GM12872 (cell line): ENCODE measurements at regions not wholly inside any gene's neighbourhood (a gene's known extent, or its start where the extent isn't known, plus 50 kb on each side); places are given as distances from the start of the nearest gene placed in this dataset.

Experiments
- TF ChIP-seq, protein P1 (sequence below): IDR thresholded peaks from 3 replicates; pipeline ENCODE4 v1.5.1; 2011; ENCODE audit warnings: low read depth, mild to moderate bottlenecking, low read length, moderate library complexity; ENCODE audit not compliant: insufficient read depth

DNA sequence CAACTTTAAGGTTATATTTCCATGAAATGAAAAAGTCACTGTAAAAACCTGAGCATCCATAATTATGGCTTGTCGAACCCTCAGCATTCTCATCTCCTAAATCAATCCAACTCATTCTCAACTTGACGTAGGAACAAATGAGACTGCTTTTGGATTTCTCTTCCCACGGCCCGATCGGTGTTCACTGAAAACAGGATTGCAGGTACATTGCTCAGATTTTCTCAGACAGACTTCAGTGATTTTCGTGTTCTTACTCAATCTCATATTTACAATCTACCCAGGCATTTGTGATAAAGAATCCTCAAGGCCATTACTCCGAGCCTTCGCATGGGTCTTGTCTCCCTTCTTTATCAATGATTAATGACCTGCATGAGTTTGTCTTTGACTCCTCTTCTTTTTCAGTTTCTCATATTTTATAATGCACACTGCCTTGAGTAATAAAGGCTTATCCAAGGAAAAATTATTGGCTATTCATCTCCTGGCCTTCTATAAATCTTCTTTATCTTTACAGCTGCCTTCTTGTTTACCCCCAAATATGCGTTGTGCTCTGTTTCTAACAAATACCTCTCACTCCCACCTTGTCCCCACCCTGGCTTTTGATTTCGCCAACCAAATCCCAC is 90.4 kb upstream of the MYO3A start:
- TF ChIP-seq, protein P1, sequence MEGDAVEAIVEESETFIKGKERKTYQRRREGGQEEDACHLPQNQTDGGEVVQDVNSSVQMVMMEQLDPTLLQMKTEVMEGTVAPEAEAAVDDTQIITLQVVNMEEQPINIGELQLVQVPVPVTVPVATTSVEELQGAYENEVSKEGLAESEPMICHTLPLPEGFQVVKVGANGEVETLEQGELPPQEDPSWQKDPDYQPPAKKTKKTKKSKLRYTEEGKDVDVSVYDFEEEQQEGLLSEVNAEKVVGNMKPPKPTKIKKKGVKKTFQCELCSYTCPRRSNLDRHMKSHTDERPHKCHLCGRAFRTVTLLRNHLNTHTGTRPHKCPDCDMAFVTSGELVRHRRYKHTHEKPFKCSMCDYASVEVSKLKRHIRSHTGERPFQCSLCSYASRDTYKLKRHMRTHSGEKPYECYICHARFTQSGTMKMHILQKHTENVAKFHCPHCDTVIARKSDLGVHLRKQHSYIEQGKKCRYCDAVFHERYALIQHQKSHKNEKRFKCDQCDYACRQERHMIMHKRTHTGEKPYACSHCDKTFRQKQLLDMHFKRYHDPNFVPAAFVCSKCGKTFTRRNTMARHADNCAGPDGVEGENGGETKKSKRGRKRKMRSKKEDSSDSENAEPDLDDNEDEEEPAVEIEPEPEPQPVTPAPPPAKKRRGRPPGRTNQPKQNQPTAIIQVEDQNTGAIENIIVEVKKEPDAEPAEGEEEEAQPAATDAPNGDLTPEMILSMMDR = no peak

DNA sequence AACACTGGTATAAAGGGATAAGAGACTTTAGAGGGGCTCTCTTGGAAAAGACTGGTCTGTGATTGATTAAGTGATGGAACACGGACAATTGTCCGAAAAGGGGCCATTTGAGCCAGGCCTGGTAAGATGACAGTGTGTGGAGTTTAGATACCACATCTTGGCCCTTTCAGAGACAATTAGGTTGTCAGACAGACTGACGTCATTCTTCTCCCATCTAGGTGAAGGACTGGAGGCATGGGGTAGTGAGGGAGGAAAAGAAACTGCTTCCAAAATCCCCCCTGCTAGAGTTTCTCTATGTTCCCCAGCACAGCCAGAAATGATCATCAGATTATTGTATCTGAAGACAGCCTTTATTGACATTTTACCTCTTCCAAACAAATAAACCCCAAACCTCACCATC is 84.8 kb upstream of the MYO3A start:
- TF ChIP-seq, protein P1 = no peak

DNA sequence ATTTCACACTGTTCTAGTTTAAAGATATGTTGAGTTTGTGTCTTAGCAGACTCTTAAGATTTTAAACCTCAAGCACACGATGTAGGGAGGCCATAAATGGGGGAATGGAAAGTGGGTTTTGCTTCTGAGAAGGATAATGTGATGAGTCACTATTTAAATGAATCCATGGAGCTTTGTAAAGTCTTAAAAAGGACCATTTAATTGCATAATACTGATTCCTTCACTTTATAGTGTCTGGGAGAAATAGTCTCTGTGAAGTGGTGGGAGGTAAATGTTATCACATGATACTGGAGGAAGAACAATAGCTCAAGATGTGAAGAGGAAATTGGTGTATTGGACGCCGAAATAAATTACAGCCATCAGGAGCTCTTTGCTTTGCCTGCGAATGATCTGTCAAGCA is 84.0 kb upstream of the MYO3A start:
- TF ChIP-seq, protein P1 = no peak

DNA sequence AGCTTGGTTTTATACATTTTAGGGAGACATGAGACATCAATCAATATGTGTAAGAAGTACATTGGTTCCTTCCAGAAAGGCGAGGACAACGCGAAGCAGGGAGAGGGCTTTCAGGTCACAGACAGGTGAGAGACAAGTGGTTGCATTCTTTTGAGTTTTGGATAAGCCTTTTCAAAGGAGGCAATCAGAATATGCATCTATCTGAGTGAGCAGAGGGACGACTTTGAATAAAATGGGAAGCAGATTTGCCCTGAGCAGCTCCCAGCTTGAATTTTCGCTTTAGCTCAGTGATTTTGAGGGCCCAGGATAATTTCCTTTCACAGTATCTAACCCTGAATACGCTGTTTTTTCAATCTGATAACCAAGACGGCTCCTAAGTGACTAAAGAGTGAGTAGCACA is 82.5 kb upstream of the MYO3A start:
- TF ChIP-seq, protein P1 = no peak

DNA sequence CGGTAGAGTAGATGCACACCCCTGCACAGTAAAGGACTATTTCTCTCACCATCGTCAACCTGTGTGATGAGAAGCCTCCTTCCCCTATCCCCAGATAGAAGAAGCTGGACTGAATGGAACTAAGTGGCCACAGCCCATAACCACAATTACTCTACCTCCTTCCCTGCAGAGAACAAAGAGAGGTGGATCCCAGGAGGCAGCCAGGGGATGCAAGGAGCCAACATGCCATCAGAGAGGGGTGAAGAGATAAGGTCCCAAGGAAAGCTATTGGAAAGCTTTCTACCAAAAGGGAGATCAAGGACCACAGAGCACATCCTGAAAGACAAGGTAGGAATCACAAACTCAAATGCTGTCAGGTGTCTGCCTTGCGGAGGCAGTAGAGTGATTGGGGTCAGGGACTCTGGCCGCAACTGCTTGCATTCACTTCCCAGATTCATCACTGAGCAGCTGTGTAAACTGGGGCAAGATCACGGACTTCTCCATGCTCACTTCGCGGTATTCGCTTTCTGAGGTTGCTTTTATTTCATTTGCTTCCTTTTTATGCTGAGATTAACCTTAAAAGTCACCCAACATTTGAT is 81.6 kb upstream of the MYO3A start:
- TF ChIP-seq, protein P1 = no peak

DNA sequence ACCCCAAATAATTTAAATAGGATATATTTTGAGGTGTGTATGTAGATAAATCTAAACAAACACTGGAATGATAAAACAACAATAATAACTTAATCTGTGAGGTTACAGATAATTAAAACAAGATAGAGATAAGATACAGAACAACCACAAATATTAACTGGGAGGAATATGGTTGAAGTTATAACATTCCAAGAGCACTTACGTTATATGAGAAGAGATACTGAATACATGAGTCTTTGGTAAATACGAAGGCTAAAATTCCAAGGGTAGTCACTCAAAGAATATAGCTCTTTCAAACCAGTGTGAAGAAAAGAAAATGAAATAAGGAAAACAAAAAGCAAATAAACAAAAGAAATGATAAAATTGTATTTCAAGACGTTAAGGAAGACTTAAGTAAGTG is 76.0 kb upstream of the MYO3A start:
- TF ChIP-seq, protein P1 = no peak

DNA sequence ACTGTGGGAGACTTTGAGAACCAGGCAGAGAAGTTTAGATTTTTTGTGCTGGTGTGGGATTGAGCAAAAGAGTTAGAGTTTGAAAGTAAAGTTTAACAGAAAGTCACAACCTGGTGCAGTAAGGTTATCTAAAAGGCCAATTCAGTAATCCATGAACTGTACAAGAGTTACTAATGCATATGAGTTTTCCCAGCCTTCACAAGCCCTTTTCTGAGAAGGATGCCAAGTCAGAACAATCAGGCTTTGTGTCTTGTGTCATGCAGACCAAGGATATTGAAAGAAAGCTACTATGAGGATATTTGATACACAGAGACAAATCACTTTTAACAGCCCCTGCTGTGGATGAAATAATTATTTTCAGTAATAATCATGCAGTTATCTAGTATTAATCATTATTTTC is 68.8 kb upstream of the MYO3A start:
- TF ChIP-seq, protein P1 = no peak
